ENCODE measurements at regions not wholly inside any gene's neighbourhood (a gene's known extent, or its start where the extent isn't known, plus 50 kb on each side); places are given as distances from the start of the nearest gene placed in this dataset.
"Not testable (repeated sequence)": the region's sequence is repeated elsewhere in the genome, so short reads cannot be mapped to it uniquely, and the experiment has no call there.

GRCh38 chr2:146444987-146445386 lies 1399.8 kb upstream of the ACVR2A start:
- no peak for DNase-seq

- no peak for DNase-seq
Observed at GRCh38 chr2:146444085-146444484, 1400.7 kb upstream of the ACVR2A start.

- no peak for DNase-seq
Observed at GRCh38 chr2:146438246-146438645, 1406.6 kb upstream of the ACVR2A start.

- DNase-seq, result no peak
Observed at GRCh38 chr2:146437712-146438111, 1407.1 kb upstream of the ACVR2A start.

- DNase-seq, result no peak
Observed at GRCh38 chr2:146433116-146433875, 1411.5 kb upstream of the ACVR2A start.

GRCh38 chr2:146429366-146429765 lies 1415.5 kb upstream of the ACVR2A start:
- no peak for DNase-seq

- DNase-seq, result no peak
Observed at GRCh38 chr2:146417942-146418341, 1426.9 kb upstream of the ACVR2A start.

- DNase-seq, result no peak
Observed at GRCh38 chr2:146415291-146415690, 1429.5 kb upstream of the ACVR2A start.

- no peak for DNase-seq
Observed at GRCh38 chr2:146414456-146414855, 1430.4 kb upstream of the ACVR2A start.

- DNase-seq, result no peak
Observed at GRCh38 chr2:146413086-146413610, 1431.7 kb upstream of the ACVR2A start.

- DNase-seq, result no peak
Observed at GRCh38 chr2:146412625-146413024, 1432.2 kb upstream of the ACVR2A start.

- not testable (repeated sequence) for DNase-seq
Observed at GRCh38 chr2:146405402-146406309, 1439.2 kb upstream of the ACVR2A start.

- DNase-seq, result not testable (repeated sequence)
Observed at GRCh38 chr2:146403546-146404160, 1441.2 kb upstream of the ACVR2A start.

GRCh38 chr2:146392631-146393030 lies 1452.2 kb upstream of the ACVR2A start:
- no peak for DNase-seq

- no peak for DNase-seq
Observed at GRCh38 chr2:146392186-146392585, 1452.6 kb upstream of the ACVR2A start.

GRCh38 chr2:146388757-146389156 lies 1456.1 kb upstream of the ACVR2A start:
- DNase-seq, result peak; percentile 71

GRCh38 chr2:146386096-146386495 lies 1458.7 kb upstream of the ACVR2A start:
- no peak for DNase-seq

- DNase-seq, result no peak
Observed at GRCh38 chr2:146385031-146385430, 1459.8 kb upstream of the ACVR2A start.

- DNase-seq, result no peak
Observed at GRCh38 chr2:146376511-146377064, 1468.2 kb upstream of the ACVR2A start.

GRCh38 chr2:146374505-146374904 lies 1470.3 kb upstream of the ACVR2A start:
- DNase-seq, result peak; percentile 1

- not testable (repeated sequence) for DNase-seq
Observed at GRCh38 chr2:146371364-146371763, 1473.5 kb upstream of the ACVR2A start.

- DNase-seq, result peak; percentile 73
Observed at GRCh38 chr2:146370826-146371225, 1474.0 kb upstream of the ACVR2A start.

GRCh38 chr2:146366276-146366675 lies 1478.6 kb upstream of the ACVR2A start:
- peak; percentile 25 for DNase-seq
